Hematopoietic multipotent progenitor cell treated with erythropoietin and hydrocortisone succinate and interleukin-3 and kit ligand, for 15 days (in vitro differentiated cells): ENCODE measurements at regions not wholly inside any gene's neighbourhood (a gene's known extent, or its start where the extent isn't known, plus 50 kb on each side); places are given as distances from the start of the nearest gene placed in this dataset.

ENCODE experiments used
- DNase-seq: peaks from one replicate; pipeline ENCODE4 v3.0.0-alpha.2; 2015; ENCODE audit warnings: low spot score

- no peak for DNase-seq
Measured at GRCh38 chr10:78516236-78516635, 482.6 kb downstream of the RPS24 start.

- DNase-seq = no peak
Measured at GRCh38 chr10:78516756-78517155, 483.1 kb downstream of the RPS24 start.

DNA sequence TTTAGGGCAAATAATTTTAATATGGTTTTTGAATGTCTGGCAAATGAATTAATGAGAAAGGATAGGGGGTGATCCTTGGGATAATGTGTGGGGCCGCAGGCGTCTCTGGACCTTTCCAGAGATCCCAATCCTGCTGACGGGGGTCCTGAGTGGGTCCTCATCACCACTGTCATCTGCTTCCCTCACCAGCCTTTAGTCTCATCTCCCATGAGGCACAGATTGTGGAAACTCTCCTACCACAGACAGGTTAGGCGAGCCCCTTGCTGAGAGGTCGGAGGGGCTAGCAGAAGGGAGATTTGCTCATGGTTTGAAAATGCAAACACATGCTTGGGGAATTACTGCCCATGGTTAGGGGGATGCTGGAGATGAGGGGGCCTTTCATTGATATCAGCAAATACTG is 484.6 kb downstream of the RPS24 start:
- no peak for DNase-seq

DNA sequence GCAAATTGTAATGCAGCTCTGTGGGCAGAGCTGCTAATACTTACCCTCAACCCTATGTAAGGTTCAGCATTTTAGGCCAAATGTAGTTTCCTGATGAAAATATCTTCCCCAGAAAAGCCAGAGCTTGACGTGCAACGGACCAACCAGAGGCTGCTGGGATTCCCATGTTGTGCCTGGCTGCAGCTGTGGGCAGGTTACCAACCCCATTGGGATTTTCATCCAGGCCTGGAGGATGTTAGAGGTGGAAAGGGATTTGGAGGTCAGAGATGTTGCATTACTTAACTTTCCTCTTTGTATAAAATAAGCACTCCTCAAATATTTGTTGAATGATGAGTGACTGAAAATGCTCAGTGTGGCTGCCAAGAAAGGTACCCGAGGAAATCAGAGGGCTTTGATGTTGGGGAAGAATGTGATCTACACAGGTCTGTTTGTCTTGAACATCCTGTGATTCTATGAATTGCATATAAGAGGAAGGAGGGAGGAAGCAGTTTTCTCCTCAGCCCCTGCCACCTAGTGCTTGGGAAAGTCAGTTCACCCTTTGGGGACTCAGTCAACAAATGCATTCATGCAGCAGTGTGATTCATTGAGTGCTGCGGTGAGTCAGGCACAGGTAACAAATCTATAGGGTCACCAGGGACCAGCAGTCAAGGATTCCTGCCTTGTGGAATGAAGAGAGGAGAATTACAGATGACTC is 487.2 kb downstream of the RPS24 start:
- DNase-seq = no peak

DNA sequence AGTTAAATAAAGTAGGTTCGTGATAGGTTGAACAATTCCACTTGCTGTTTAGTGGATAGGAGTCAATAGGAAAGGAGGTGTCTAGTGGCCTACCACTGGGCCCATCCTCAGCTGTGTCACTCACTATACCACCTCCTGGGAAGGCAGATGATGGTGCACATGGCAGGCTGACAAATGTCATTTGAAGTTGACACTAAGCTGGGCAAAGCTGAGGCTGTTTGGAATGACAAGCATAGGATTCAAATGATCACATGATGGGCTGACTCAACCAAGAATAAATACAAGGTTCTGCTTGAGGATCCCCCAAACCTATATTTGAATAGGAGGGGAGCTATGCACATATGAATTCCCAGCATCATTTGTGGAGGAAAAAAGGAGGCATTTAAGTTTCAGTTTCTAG is 489.8 kb downstream of the RPS24 start:
- DNase-seq = no peak

GRCh38 chr10:78524342-78524741 is 490.7 kb downstream of the RPS24 start:
- no peak for DNase-seq

- DNase-seq = no peak
Measured at GRCh38 chr10:78524941-78525340, 491.3 kb downstream of the RPS24 start.

DNA sequence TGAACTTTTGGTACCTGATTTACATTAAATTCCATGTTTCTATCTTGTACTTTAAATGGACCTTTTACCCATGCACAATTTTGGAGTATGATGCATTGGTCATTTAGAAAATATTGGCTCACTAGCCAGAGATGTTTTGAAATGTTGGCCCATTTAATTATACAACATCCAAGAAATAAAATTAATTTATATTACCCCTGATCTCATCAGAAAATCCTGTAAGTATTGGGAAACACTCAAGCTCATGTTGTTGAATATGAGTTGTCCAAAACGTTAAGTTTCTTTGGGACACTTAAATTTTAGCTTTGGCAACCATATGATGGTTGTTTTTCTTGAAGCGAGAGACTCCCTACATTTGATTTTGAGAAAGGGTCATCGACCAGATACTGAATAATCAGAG is 492.7 kb downstream of the RPS24 start:
- DNase-seq = no peak

- no peak for DNase-seq
Measured at GRCh38 chr10:78527296-78527695, 493.6 kb downstream of the RPS24 start.

- DNase-seq = no peak
Measured at GRCh38 chr10:78528749-78529204, 495.1 kb downstream of the RPS24 start.

DNA sequence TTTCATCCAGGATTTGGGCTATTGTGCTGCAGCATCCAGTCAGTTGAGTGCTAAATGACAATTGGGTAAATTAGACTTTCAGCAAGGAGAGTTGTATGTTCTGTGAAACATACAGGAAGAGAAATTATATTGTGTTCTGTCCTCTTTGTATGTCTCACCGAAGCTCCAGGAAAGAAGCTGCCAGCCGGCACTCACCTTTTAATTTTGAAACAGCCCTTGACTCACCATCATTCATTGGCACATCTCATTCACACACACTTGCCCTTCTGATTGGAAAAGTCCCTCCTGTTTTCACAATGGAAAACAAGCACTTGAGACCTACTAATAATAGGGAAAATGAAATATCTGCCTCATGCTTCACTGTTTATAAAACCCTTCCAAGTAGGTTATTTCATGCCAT is 495.6 kb downstream of the RPS24 start:
- no peak for DNase-seq

- DNase-seq = no peak
Measured at GRCh38 chr10:78531088-78531487, 497.4 kb downstream of the RPS24 start.

DNA sequence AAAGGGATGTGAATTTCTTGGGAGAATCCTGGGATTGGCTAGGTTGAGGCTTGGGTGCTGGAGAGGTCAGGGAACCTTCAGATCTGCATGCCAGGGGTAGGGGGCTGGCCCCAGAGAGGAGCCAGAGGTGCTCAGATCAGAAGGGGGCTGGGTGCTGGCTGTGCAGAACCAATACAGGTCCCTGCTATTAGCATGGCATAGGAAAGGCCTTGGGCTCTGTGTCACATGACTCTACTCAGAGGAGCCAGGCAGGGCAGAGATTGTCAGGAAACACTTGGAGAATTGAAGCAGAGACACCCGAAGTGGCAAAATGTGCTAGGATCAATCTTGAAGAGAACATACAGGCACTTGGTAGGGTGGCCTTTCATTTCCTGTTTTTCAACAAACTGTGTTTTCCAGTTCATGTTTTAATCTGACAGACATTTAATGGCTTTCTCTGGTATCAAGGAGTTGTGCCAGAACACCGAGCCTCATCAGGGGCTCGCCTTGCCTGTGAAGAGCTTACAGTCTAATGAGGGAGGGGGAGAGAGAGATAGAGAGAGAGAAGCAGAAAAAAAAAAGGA is 498.9 kb downstream of the RPS24 start:
- no peak for DNase-seq

GRCh38 chr10:78533098-78533497 is 499.4 kb downstream of the RPS24 start:
- DNase-seq = no peak

DNA sequence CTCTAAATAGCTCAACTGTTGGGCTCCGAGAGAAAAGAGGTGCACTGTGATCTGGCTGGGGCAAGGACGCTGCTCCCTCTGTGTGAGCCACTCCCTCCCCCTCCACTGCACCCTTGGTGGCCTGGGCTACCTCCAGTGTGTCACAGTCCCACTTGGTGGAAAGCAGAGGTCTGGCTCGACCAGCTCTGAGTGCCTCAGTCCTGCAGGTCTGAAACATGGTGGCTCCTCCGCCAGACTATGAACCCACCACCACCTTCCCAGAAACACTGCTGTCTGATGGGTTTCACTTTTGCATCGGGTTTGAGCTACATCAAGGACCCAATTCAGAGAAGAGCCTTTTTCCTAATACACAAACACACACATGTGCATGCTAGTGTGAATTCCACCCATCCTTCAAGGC is 500.1 kb downstream of the RPS24 start:
- DNase-seq = no peak

DNA sequence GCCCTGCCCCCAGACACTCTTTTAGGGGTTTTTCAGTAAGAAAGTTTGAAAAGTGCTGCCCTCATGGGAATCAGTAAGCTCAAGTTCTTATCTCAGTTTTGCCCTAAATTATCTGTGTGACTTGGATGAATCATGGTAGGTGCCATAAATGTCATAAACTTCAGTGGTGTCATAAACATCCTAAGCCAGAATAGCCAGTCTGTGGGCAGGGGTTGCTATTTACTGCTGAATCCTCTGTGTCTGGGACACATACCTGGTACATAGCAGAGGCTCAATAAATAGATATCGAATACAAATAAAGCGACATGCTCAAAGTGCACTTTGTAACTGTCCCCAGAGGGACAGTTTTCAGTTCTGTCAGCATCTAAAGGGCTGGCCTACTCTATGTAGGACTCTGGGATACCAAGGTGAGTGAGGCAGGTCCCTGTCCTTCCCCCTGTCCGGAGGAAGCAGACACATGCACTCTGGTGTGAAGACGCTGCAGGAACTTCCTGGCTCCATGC is 502.1 kb downstream of the RPS24 start:
- no peak for DNase-seq

DNA sequence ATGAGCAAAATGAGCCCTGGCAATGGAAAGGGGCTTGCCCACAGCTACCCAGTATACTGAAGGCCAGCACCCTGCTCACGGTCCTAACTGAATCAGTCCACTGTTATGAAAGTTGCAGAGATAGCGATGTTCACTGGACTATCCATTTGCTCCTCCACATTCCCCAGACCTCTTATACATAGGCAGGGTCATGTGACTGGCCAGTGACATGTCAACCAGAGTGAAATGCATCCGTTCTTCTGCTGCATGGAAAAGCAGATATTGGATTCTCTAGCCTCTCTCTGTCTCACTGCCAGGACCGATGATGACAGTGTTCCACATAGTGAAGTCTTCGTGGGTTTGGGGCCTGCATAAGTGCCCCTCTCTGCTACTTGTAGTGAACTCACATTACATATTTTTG is 503.4 kb downstream of the RPS24 start:
- no peak for DNase-seq

DNA sequence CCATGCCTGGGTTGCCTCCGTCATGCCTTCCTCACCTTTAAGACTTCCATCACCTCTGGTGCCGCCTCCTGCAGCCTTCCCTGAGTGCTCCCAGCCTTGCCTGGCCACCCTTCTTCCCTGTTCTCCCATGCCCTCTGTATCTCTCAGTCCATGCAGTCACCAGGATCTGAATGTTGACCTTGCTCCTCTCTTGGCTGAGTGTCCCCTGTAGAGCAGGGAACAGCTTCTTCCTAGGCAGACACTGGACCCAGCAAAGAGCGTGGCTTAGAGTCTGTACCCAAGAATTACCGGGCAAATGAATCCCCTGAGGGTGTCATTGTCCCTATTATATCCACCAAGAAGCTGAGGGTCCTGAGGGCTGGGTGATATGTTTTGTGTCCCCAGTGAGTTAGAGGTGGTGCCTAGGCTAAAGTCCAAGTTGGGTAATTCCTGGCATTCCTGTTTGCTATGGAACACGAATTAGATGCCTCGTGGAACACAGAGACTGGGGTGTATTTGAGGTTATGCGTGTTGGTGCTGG is 505.6 kb downstream of the RPS24 start:
- DNase-seq = no peak

DNA sequence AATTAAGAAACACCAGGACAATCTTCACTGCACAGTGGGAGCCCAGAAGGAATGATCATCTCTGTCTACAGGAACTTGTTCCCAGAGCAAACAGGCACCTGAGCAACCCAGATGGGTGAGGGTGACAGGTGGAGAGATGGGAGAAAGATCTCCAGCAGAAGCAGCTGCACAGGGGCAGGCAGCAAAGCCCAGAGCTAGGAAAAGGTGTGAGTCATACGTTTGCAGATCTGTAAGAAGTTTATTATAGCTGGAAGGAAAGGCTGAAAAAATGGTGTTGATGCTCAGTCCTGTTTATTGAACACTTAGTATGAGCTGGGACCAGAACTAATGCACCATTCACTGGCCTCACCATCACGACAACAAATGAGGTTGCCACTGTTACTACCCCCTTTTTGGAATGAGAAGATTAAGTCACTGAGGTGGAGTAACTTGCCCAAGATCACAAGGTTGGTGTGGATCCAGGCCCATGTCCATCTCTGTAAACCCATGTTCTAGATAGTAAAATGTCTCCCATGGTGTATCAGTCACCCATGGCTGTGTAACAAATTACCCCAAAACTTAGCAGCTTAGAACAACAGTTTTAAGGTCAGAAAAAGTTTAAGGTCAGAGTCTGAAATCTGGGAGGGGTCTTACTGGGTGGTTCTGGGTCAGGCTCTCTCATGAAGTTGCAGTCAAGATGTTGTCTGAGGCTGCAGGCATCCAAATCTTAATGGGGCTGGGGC is 506.9 kb downstream of the RPS24 start:
- DNase-seq = no peak

DNA sequence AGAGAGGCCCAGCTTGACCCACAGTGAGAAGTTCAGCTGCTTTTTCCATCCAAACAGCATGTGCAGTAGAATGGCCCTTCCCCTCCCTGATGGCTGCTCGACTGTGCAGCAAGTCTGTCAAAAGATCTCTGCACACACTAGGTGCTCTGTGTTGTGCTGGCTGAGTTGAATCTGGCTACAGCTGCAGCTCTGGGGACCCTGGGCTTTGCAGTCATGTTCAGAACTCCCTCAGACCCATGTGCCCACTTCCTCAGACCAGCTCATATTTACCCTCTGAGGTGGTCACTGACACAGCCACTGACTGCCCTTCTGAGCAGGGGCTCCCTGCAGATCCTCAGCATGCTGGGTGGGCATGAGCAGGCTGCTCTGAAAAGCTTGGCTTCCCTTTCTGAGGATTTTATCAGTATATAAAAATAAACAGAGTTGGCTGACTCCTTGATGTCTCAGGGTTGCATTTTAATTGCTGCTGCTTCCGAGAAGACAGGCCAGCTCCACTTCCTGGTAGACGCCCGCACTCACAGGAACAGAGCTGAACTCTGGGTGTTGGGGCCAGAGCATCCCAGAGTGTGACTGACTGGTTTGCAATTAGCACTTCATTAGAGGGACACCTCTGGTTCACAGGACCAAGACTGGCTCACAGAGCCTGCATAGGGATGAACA is 507.9 kb downstream of the RPS24 start:
- no peak for DNase-seq

DNA sequence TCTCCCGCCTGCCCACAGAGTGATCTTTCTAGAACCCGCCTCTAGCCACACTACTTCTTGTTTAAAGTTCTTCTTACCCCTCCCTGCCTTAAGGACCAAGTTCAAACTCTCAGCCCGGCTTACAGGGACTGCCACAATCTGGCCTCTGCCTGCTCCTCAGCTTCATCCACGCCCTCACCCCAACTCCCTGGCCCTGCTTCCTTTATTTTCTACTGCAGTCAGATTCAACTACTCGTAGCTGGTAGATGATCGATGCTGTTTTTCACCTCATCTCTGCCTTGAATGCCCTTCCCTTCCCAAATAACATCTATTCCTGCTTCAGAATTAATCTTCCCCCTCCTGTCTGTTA is 508.5 kb downstream of the RPS24 start:
- no peak for DNase-seq

GRCh38 chr10:78542521-78542920 is 508.9 kb downstream of the RPS24 start:
- DNase-seq = no peak
